ENCODE measurements at regions not wholly inside any gene's neighbourhood (a gene's known extent, or its start where the extent isn't known, plus 50 kb on each side); places are given as distances from the start of the nearest gene placed in this dataset.

- no peak for TF ChIP-seq CTCF (IDR thresholded peaks at IDR 0.05; ENCODE audit: insufficient read depth, low read length, poor library complexity, severe bottlenecking)
- TF ChIP-seq EZH2phosphoT487 (conservative IDR thresholded peaks at IDR 0.05; ENCODE audit: low read length) = no peak
Observed at GRCh38 chr1:238343852-238344251, 453.1 kb upstream of the ZP4 start.
